SKM-1 (cell line): ENCODE measurements at regions not wholly inside any gene's neighbourhood (a gene's known extent, or its start where the extent isn't known, plus 50 kb on each side); places are given as distances from the start of the nearest gene placed in this dataset.

ENCODE experiments used
- DNase-seq: peaks from one replicate; lab custom pipeline; 2025; ENCODE audit not compliant: unreplicated experiment; lab: John Stamatoyannopoulos, UW

DNA sequence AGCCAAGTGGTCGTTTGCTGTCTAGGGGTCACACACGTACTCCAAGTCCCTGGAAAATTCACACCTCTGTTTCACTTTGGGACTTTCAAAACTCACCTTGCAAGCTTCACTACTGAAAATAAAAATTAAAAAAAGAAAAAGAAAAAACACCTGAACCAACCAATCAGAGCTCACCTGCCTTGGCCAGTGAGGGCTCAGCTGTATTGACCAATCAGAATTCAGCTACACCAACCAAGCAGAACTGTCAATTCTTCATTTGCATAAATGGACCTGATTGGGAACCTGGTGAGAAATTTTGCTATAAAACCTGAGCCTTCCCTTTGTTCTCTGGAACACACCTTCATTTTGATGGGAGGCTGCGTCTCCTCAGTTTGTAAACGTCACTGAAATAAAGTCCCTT, 176.4 kb downstream of the TTC32 start:
- no peak for DNase-seq

- no peak for DNase-seq
Measured at GRCh38 chr2:19723021-19723420, 178.8 kb downstream of the TTC32 start.

GRCh38 chr2:19722531-19722971, 179.2 kb downstream of the TTC32 start:
- DNase-seq, result no peak

GRCh38 chr2:19720306-19720705, 181.5 kb downstream of the TTC32 start:
- DNase-seq, result no peak

DNA sequence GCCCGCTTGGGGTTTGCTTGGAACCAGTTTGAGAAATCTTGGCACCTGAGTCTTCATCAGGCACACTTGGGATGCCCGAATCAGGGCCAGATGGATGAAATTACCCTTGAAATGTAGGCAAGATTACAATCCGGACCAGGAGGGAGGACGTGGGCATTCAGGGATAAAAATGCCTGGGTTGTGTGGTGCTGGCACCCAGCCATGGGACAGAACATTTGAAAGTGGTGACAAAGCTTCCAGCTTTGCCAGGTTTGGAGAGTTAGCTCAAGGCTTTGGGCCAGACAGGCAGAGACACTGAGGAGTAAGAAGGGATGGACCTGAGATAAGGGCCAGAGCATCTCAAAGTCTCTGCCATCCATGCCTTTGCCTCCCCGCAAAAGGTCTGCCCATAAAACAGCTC, 182.2 kb downstream of the TTC32 start:
- DNase-seq, result no peak

- no peak for DNase-seq
Measured at GRCh38 chr2:19717446-19717845, 184.3 kb downstream of the TTC32 start.

GRCh38 chr2:19714926-19715325, 186.9 kb downstream of the TTC32 start:
- no peak for DNase-seq

- no peak for DNase-seq
Measured at GRCh38 chr2:19712850-19713249, 188.9 kb downstream of the TTC32 start.

- no peak for DNase-seq
Measured at GRCh38 chr2:19711470-19712372, 190.1 kb downstream of the TTC32 start.

GRCh38 chr2:19710230-19710629, 191.6 kb downstream of the TTC32 start:
- no peak for DNase-seq

- no peak for DNase-seq
Measured at GRCh38 chr2:19709553-19709952, 192.2 kb downstream of the TTC32 start.

GRCh38 chr2:19708776-19709175, 193.0 kb downstream of the TTC32 start:
- DNase-seq, result no peak

GRCh38 chr2:19706332-19706731, 195.5 kb downstream of the TTC32 start:
- DNase-seq, result no peak

DNA sequence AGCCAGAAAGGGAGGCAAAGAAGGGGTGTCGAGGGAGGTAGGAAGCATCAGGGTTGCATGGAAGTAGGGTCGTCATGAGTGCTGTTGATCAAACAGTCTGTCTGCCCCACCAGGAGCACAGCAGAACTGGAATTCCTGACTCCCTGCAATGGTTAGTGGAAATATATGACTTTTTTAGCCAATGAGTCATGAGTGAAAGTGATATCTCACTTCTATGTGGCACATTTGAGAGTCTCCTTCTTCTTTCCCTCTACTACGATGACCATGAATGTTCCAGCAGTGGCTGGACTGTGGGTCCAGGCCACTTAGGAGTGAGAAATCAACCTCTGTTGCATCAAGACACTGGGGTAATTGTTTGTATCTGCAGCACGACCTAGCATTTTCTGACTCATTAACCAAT, 199.5 kb downstream of the TTC32 start:
- no peak for DNase-seq

DNA sequence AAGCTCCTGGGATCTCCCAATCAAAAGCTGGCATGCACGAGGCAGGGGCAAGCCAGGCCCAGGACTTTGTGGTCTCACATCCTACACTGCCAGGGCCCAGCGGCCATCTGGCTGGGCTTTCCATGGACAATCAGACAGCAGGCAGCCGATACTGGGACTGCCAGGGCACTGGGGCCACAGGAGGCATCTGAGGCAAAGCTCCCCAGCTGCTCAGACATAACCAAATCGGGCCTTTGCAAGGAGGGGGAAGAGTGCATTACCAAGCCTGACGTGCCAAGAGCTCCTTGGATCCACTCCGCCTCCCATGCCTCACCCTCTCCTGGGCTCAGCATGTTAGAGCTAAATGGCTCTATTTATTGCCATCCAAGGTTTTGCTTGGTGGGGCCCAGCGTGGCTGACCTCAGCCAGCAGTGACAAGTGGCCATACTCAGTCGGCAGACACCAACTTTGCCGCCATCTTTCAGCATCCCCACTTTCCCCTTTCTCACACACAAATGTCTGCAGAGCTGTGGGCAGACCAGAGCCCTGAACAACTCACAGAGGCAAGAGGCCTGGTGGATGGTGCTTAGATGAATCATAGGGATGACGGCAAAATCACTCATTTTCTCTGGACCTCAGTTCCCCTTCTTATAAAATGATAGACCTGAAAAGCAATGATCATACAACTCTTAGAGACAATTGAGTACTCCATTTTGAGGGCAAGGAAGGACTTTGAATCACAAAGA, 200.8 kb downstream of the TTC32 start:
- DNase-seq, result no peak

DNA sequence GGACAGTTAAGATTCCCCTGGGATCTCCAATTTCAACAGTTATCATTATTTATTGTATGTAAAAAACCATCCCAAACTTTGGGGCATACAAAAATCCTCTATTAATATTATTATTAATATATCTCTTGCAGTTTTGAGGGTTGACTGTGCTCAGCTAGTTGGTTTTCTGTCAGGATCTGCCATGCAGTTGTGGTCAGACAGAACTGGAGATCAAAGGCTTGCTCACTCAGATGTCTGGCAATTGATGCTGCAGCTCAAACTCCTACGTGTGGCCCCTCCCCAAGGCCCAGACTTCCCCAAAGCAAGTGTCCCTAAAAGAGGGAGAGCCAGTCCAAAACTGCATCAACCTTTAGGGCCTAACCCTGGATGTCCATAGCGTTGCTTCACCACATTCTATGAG, 204.7 kb downstream of the TTC32 start:
- DNase-seq, result no peak

DNA sequence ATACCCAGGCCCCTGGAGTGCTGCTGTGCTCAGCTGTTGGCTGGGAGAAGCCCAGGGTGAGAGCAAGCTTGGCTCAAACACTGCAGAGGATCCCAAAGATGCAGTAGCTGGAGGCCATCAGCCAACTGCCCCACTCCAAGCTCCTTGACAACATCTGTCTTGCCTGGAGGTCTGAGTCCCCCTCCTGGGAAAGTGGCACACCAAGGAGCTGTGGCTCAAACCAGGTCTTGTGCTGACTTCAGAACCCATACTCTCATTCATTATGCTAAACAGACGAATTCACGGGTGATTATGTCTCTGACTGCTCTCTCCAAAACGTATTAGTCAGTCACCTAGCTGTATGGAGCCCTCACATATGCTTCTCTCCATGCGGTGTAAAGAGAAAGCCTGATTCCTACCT, 206.1 kb downstream of the TTC32 start:
- DNase-seq, result no peak

DNA sequence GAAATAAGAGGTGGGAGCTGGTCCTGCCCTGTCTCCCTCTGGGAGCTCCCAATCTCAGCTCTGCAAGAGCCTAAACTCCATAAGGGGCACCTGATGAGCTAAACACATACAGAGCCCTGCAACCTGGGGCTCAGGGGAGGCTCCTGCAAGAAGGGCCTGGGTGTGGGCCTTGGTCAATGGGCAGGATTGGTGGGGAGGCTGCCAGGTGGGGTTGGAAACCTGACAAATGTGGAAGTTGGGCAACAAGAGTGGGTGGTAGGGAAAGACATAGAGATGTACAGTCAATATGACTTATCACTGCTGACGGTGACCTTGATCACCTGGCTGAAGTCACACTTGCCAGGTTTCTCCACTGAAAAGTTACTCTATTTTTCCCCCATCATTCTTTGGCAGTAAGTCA, 209.9 kb downstream of the TTC32 start:
- no peak for DNase-seq

- DNase-seq, result no peak
Measured at GRCh38 chr2:19690429-19690828, 211.4 kb downstream of the TTC32 start.

DNA sequence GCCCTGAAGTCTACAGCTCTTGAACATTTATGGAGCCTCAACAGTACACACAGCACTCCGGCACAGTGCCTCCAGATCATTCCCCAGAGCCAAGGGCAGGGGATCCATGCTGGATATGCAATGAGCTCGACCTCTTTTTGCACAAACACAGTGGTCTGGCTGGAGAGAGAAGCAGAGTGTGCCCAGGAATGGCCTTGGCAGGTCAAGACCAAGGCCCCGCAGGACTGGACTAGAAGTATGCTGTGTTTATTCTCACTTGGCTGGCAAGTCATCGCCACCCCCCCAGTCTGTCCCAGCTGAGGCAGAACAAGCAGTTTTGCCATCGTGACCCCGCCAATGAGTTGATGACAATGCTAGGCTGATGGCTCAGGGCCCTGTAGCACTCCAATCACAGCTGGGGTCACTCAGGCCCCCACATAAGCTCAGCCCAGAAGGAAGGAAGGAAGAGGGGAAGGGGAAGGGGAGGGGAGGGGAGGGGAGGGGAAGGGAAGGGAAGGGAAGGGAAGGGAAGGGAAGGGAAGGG, 212.1 kb downstream of the TTC32 start:
- DNase-seq, result no peak

DNA sequence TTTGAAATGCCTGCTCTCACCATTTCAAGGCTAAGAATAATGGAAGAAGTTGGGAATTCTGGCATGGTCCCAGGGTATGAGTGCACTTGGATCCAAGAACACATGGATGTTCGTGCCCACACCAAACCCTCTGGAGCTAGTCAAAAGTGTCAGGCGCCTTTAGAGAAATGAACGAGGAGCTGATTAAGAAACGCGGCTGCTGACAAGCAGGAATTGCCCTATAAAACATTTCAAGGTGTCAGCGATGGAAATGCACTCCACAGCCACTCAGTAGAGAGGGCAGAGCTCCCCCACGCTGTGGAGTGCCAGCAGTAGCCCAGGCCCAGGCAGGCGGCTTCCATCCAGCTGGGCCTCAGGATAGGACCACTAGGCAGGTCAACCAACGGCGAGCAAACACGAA, 213.7 kb downstream of the TTC32 start:
- no peak for DNase-seq

DNA sequence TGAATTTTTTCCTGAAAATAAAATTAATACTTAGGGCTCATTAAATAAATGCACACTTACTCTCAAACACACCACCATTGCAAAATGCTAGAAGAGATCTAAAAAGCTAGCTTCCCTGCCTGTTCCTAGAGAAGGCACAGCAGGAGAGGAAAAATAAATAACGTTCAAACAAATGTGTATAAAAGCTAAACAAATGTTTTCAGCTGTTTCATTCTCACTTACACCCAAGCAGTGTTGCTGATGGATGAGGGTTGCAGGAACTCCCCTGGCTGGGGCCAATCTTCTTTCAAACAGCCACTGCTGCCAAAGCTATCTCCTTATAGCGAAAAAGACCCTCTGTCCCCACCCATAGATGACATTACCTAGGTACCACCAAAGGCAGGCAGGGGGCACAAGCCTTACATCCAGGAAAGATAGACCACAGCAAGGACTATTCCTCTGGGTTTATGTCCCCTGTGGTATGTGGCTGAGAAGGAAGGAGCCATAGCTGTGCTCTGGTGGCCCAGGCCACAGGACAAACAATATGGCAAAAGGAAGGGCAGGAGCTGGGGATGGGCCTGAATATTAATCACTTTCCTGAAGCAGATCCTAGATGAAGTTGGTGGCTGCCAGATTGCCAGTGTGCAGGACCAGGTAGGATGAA, 214.6 kb downstream of the TTC32 start:
- no peak for DNase-seq
